SW 1271 (cell line): ENCODE measurements at regions not wholly inside any gene's neighbourhood (a gene's known extent, or its start where the extent isn't known, plus 50 kb on each side); places are given as distances from the start of the nearest gene placed in this dataset.

Source experiments
- DNase-seq, 2 experiments: peaks; one replicate each; lab custom pipeline; 2025; lab: John Stamatoyannopoulos, UW

DNA sequence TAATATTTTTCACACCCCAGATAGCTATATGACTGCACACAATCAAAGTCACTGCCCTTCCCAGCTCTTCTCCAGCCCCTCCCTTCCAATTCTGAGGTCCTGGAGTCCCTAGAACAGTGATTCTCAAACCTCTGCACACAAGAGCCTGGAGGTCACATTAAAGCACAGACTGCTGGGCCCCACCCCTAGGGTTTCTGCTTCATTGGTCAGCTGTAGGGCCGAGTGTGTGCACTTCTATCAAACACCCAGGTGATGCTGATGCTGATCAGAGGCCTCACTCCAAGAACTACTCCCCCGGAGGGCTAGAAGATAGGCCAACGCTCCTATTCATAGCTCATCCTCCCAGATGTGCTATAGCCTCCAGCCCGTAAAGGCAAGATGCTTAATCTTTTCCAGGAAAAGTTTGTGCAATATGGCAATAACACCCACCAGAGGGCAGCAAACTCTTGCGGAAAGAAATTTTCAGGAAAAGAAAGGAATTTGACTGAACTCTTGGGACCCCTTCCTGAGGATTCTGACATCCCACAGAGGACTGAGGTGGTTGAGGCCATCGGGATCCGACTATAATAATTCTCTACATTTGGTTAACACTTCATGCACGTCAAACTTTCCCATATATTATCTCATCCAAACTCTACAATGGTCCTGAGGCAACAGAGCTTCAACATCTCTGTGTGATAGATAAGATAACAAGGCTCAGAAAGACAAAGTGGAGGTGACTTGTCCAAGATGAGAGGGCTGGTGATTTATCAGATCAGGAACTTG lies 194.2 kb upstream of the PKDCC start:
- DNase-seq, result peak; percentile 23 to 42

GRCh38 chr2:41854227-41854626 lies 193.6 kb upstream of the PKDCC start:
- DNase-seq, result no peak

DNA sequence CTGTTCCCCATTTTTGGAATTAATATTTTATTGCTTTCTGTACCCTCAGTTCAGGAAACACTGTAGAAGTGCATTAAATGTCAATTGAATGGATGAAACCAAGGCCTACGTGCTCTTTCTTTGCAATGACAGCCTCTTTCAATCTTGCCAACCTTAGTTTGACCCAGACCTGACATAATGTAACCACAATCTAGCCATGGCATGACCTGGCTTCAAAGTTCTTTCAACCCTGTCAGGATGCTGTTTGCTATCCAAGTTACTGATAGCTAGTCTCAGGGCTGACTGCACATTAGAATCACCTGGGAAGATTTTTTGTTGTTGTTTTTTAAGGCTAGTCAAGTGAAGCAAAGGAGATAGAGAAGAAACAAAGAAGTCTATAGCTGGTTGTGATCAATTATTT lies 190.9 kb upstream of the PKDCC start:
- no peak for DNase-seq

DNA sequence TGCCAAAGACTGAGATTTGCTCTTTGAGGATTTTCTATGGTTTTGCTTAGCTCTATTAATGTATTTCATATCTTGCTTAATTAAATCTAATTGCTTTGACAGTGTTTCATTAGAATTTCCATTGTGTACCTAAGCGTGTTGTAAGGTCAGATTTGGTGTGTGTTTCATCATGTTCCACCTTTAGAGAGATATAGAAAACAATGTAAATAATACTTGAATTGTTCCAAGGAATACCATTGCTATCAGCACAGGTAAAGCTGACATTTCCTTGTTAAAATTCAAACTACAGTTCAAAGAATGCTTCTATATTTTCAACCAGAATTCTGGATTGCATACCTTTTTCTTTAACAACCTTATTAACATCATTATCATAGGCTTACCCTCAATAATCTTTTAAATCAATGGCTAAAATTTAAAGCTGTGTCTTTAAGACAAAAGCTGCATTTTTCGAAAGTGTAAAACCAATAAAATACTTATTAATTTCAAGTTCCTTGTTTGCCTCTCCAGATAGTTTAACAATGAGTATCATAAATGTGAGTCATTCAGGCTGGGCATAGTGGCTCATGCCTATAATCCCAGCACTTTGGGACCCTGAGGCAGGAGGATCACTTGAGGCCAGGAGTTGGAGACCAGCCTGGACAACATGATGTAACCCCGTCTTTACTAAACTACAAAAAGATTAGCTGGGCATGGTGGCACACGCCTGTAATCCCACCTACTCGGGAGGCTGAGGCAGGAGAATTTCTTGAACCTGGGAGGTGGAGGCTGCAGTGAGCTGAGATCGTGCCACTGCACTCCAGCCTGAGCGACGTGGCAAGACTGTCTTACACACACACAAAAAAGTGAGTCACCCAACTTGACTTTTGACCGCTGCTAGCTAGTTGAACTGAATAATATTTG lies 188.0 kb upstream of the PKDCC start:
- DNase-seq, result no peak

DNA sequence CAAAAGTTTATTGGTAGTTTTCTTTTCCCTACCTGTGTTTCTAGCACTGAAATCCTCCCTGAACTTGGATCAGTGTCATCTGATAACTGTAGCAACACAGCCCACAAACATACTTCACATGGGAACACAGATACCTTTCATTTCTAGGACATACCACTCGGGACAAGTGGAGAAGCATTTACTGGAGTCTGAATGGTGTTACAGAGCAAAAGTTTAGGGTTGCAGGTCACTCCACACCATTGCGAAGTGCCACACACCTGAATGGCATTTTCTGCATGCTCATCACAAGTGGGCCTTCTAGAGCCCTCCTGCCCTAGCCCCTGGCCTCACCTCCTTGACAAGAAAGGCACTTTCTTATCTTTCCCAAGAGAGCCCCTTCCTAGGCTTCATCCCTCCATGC lies 184.8 kb upstream of the PKDCC start:
- no peak for DNase-seq

GRCh38 chr2:41865263-41865662 lies 182.6 kb upstream of the PKDCC start:
- DNase-seq, result no peak

DNA sequence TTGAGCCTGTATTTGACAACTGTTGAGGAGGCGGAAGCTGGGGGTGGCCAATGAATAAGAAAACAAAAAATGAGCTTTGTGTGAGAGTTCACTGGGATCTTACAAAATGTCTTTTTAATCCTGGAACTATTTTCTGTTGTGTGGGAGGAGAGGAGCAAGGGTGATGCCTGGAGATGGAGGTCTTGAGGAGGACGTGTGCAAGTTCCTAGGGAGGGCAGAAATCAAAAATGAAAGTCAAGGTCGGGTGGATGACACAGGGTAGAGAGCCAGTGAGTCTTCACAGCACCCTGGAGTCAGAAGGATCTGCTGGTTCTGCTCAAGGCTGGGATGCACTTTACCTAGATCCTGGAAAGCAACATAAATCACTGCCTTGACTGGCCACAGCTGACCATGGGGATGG lies 180.3 kb upstream of the PKDCC start:
- no peak for DNase-seq

DNA sequence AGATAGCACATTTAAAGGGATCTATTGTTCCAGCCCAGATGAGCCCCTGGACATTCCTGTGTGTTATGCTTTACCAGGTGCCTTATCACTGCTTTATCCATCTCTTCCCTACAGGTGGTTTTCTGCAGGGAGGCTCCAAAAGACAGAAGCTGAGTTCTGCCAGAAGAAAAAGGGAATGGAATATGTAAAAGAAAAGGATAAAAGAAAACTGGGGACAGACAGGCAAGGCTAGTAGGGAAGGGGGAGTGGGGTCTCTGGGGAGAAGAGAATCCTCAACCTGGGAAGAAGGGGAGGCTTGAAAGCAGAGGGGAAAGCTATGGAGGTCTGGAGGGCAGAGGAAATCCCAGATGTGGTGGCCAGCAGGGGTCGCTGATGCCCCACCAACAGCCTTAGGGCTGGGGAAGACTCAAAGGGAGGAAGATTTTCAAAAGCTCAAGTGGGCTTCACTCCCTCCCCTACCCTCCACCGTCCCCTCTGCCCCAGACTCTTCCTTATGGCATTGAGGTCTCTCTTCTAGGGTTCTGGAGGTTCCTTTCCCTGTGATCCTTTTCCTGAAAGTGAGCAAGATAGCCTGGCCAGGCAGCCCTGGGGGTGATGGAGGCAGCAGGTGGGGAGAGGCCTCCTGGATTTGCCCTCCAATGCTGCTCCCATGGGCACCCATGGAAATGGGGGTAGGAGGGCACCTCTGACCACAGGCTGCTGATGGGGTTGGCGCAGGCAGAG lies 178.1 kb upstream of the PKDCC start:
- peak; percentile 19 to 35 for DNase-seq

DNA sequence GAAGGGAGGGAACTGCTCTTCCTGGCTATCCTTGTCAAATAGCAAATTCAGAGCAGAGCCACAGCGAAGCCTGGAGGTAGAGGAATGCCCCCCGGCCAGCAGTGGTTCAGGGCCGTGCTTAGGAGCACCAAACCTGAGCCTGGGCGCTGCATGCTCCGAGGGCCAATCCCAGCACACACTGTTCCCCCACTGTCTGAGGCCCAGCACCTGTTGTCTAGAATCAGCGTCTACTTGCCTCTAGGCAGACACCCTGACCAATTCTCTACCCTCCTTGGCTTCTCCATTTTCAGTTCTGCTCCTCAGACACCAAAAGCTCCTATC lies 177.6 kb upstream of the PKDCC start:
- no peak for DNase-seq

DNA sequence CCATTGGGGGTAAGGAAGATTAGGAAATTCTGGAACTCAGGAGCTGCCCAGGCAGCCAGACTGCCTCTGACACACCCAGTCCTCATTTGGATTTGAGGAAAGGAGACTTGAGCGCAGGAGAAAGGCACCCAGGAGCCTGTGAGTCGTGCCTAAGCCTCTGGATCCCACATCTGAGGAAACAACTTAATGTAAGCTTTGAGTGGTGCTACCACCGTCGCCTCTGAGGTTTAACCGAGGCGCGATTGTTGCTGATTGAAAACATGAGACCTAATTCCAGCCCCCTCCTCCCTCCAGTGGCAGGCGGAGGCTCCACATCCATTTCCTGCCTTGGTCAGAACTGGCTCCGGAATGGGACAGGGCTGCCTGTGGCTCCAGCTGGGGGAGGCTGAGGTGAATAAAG lies 176.7 kb upstream of the PKDCC start:
- no peak for DNase-seq

- no peak for DNase-seq
Observed at GRCh38 chr2:41872646-41873045, 175.2 kb upstream of the PKDCC start.

GRCh38 chr2:41873102-41874031 lies 174.5 kb upstream of the PKDCC start:
- DNase-seq, result no peak

- DNase-seq, result no peak
Observed at GRCh38 chr2:41877114-41877678, 170.6 kb upstream of the PKDCC start.

DNA sequence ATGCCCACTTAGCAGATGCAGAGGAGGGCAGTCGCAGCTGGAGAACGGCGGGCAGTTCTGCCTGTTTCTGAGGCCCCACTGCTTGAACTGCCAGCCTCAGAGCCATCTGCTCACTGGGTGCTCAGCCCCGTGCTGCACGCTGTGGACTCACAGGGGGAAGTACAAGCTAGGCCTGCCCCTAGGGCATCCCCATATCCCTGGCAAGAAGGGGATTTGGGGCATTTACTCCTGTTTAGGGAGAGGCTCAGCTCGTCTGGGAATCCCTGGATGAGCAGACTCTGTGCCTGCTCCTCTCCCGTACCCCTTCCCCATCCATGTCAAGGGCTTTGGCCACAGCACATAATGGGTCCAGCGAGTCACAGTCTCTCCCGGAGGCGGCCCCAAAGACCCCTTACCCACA lies 169.8 kb upstream of the PKDCC start:
- no peak for DNase-seq

DNA sequence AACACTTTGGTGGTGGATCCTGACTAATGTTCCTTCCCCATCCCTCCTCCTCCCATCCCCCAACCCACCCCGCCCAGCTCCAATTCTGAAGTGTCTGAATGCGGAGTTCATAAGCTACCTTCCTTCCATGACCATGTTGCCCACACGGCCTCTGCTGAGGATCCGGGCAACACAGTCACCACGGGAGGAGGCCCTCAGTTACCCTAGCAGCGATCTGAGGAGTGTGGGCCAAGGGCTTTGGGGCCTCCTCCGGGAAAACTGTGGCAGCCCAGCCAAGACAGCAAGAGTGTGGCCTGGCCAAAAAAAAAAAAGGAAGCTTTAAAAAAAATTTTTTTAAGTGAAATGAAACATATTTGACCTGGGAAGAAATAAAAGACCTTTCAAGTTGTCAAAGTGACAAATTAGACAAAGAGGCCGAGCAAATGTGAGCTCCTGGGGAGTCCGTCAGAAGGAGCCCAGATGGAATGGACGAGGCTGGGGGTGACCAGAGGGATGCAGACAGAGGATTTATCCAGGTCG lies 169.0 kb upstream of the PKDCC start:
- DNase-seq, result no peak

GRCh38 chr2:41879235-41879916 lies 168.4 kb upstream of the PKDCC start:
- no peak for DNase-seq

DNA sequence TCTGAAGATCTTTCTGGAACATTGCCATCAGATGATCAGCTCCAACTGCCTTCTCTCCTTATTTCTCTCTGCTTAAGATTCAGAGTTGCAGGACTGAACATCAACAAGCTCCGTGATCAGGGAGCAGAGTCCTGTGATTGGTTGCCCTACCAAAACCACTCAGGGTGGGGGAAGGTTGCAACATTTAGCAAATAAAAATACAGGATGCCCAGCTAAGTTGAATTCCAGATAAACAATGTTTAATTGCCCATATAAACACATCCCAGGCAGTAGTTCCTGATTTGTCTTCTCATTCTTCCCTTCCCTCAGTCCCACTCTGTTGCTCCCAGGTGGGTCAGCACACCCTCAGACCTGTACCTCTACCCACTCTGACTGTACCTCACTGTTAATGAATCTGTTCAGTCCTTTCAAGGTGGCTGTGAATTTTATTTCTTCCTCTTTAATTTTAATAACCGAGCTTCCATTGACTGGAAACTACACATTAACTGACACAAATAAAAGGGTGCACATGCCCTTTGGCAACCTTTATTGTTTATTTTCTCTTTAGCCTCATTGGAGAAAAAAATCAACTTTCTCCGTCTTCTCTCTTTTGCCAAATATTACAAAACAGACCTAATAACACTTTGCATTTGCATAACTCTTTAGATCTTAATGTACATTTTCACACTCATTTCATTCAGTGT lies 167.1 kb upstream of the PKDCC start:
- no peak for DNase-seq

GRCh38 chr2:41881249-41881648 lies 166.6 kb upstream of the PKDCC start:
- DNase-seq, result no peak

GRCh38 chr2:41884718-41885117 lies 163.1 kb upstream of the PKDCC start:
- no peak for DNase-seq

GRCh38 chr2:41886145-41886664 lies 161.6 kb upstream of the PKDCC start:
- no peak for DNase-seq
